HG03571 (cell line): ENCODE measurements at regions not wholly inside any gene's neighbourhood (a gene's known extent, or its start where the extent isn't known, plus 50 kb on each side); places are given as distances from the start of the nearest gene placed in this dataset.
"Not testable (repeated sequence)": the region's sequence is repeated elsewhere in the genome, so short reads cannot be mapped to it uniquely, and the experiment has no call there.

ENCODE experiments used
- ATAC-seq: cut with Tn5 transposase; IDR thresholded peaks from one replicate; pipeline ENCODE4 v1.9.1; 2021; ENCODE audit not compliant: unreplicated experiment

DNA sequence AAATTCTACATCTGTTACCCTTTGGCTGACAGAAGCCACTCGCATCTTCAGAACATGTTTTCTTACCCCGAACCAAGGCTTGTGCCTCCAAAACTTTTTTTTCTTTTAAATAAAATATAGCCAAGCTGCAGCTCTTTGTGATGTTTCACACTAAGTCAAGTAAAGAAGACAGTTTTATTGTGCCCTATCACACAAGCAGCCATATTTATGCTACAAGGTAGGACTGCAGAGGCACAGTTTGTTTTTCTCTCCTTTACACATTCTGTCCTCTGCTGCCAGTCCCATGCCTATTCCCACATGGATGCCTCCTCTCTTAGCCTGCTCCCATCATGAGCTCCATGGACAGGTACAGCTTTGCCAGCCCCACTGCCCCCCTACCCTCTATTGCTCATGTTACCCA is 219.6 kb upstream of the THUMPD2 start:
- no peak for ATAC-seq

DNA sequence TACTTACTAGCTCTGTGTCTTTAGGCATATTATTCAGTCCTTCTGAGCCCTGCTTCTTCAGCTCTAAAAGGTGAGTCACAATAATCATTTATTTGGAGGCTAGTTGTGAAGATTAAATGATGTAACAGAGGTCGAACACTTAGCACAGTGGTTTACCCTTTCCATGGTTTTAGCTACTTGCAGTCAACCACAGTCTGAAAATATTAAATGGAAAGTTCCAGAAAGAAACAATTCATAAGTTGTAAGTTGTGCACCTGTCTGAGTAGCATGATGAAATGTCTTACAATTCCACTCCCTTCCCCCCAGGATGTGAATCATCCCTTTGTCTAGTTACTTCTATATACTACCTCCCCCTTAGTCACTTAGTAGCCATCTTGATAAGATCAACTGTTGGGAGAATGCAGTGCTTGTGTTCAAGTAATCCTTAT is 217.6 kb upstream of the THUMPD2 start:
- no peak for ATAC-seq

DNA sequence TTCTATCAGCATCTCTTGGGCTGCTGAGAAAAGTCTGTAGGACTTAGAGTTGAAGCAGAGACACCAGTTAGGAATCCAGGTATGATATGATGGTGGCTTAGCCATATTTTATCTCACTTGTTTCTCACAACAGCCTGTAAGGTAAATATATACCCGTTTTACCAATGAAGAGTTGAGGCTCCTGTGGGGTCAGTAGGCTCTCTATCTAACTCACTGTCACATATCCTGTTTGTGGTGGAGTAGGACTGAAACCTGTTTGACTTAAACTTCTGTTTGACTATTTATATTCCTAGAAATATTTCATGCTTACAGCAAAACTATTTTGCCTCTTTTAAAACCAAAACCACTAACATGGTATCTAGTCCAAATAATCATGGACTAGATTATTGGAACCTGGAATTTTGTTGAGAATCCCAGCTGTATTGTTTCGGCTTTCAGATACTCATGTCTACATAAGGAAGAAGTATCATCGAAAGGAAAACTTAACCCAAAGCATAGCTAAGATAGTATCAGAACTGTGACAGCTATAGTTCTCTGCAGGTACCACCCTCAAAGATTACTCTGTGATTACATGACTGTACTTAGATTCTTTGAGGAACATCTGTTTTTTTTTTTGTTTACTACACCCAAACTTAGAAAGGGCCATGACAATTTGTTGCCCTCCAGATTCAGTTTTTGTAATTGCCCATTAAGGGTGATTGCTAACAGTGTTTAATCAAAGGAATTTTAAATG is 216.1 kb upstream of the THUMPD2 start:
- ATAC-seq, result no peak

- ATAC-seq, result no peak
Observed at GRCh38 chr2:39994151-39994550, 215.1 kb upstream of the THUMPD2 start.

DNA sequence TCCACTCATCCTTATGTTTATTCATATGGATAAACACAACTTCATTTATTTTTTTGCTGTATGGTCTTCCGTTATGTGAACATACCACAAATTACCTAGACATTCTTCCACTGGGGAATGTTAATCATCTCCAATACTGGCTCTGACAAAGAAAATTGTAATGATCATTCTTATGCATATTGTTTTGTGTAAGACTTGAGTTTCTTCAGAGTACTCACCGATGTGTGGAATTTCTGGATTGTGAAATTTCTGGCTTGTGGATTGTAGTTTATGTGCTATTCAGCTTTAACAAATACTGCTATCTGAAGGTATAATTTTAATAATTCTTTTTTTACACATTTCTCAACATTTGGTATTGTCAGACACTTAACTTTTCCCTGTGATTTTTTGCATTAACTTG is 212.2 kb upstream of the THUMPD2 start:
- no peak for ATAC-seq

- ATAC-seq, result no peak
Observed at GRCh38 chr2:39990335-39990900, 211.4 kb upstream of the THUMPD2 start.

DNA sequence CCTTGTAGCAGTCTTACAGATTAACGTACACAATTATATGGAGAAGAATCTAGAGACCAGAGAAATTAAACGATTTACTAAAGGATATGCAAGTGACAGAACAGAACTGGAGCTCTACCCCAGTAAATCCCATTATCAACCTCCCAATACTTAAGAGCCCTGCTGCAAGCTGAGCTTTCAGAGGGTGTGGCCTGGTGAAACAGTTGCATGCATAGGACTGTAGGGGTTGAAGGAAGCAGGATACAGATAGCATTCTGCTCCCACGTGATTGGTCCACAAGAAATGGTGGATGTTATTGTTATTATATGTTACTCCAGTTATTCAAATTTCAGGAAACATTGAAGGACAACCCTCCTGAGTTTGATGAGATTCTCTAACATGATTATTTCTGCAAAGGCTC is 210.8 kb upstream of the THUMPD2 start:
- no peak for ATAC-seq

DNA sequence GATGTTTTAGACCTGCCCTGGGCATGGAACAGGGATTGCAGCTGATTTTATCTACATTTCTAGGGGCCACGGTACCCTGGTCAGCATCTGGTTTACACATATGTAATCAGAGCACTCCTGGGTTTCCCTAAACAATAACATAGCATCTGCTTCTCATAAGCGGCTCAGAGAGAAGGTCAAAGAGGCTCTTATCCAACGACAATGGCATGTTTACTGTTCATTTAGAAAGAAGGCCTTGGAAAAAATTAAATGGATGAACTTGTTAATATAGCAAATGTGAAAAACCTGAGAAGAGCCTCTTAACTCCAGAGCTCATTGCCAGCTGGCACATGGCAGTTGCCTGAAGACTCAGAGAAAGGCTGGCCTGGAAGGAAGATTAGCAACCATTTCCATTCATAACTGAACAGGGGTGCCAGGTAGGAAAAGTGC is 202.8 kb upstream of the THUMPD2 start:
- ATAC-seq, result no peak

DNA sequence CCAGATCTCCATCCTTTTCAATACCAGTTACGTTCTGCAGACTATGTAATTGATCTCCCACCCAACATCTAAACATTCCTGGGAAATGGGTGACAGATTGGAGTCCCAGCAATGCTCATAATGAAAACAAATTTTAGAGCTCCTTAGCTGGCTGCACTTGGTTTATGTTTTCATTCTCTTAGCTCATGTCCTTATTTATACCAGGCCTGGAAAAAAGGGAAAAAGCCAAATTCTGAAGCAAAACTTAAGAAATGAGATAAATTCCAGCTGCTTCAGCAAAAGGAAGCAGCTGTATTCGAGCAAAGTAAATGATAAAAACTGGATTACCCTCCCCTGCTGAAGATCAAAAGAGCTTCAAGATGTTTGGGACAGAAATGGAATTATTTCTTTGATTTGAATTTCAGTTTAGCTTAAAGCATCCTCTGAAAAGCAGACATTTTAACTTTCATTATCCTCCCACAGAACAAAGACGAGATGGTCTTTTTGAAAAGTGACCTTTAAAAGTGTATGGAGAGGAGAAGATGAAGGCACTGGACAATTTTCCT is 196.5 kb upstream of the THUMPD2 start:
- no peak for ATAC-seq

GRCh38 chr2:39968037-39968436 is 189.0 kb upstream of the THUMPD2 start:
- no peak for ATAC-seq

DNA sequence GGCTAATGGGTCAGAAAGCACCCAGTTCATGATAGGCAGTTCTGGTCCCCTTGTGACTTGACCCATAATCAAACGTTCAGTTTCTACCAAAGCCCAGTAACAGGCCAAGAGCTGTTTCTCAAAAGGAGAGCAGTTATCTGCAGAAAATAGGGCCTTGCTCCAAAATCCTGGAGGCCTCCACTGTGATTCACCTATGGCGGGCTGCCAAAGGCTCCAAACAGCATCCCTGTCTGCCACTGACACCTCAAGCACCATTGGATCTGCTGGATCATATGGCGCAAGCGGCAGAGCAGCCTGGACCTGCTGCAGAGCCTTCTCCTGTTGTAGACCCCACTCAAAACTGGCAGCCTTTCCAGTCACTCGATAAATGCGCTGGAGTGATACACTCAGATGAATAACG is 181.6 kb upstream of the THUMPD2 start:
- not testable (repeated sequence) for ATAC-seq

- no peak for ATAC-seq
Observed at GRCh38 chr2:39954346-39954745, 175.3 kb upstream of the THUMPD2 start.

DNA sequence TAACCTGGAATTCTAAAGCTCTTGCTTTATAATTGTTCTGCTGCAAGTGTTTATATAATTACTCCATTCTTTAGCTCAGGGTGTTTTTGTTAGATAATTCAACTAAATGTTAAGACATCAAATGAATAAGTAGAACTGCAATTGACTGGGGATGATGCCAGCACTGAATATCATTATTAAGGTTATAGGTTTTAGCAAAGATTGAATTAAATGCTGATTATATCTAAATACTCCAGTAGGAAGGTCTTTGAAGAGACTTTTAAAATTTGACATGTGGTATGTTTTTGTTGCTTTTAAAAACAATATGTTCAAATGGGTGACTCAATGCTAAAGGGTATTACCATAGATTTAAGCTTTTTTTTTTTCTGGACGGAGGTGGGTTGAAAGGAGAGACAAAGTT is 170.1 kb upstream of the THUMPD2 start:
- ATAC-seq, result no peak

- ATAC-seq, result no peak
Observed at GRCh38 chr2:39948016-39948719, 169.1 kb upstream of the THUMPD2 start.

DNA sequence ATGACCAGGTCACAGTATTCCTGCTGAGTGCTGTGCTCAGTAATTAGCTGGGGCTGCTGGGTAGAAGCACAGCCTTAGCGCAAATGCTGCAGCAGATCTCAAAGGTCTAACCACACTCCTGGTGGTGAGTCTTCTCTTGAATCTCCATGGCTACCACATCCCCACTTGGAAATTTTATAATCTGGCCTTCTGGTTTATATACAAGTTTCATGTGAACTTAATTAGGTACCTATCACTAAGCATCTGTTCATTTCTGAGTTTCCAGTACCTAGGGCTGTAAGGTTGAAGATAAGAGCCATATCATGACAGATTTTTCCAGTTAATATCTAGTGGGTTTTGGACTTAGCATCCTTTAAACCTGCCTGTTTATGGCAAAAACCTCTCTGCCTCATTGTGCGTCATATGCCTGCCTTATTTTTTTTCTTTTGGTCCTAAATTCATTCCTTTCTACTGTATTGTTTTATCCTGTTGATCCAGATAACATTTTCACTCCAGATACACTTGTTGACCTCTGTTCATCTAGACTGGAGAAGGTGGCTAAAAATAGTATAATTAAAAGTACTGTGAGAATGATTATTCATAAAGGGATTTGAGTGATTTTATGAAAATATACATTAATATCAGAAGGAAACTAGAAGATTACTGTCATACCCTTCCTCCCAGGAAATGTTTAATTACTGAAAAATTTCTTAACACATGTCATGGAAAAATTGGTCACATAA is 168.4 kb upstream of the THUMPD2 start:
- ATAC-seq, result no peak

GRCh38 chr2:39942950-39943349 is 163.9 kb upstream of the THUMPD2 start:
- no peak for ATAC-seq

- ATAC-seq, result no peak
Observed at GRCh38 chr2:39938035-39938835, 159.2 kb upstream of the THUMPD2 start.

- no peak for ATAC-seq
Observed at GRCh38 chr2:39937621-39938020, 158.6 kb upstream of the THUMPD2 start.

- ATAC-seq, result no peak
Observed at GRCh38 chr2:39934851-39935250, 155.8 kb upstream of the THUMPD2 start.

DNA sequence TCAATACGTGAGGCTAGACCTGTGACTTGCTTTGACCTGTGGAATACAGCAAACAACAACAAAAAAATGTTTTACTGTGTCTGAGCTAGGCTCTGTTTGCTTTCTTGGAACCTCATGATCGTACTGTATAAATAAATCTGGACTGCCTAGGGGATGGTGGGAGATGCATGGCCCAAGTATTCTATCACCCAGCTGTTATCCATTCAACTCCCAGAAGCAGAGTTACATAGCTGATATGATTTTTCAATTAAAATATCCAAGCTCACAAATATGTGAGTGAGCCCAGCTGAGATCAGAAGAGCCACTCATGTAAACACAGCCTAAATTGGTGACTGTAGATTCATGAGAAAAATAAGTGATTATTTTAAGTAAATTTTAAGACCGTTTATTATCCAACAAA is 154.1 kb upstream of the THUMPD2 start:
- no peak for ATAC-seq

DNA sequence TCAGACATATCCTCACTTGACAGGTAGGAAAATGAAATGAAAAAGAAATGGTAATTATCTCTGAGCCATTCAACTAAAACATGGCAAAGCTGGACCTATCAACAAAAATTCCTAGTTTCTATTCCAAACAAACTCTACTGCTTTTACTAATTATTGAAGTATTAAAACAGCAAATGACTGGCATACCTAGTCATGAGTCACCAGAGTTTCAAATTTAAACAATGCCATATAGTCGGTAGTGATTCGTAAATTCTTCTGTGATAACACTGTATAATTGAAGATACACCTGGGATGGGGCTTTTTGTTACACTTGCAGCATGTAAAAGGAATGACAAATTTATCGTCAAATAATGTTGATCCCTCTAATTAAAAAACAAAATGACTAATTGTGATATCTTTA is 153.1 kb upstream of the THUMPD2 start:
- no peak for ATAC-seq
